GM21528 (cell line): ENCODE measurements at regions not wholly inside any gene's neighbourhood (a gene's known extent, or its start where the extent isn't known, plus 50 kb on each side); places are given as distances from the start of the nearest gene placed in this dataset.

ENCODE experiments used
- ATAC-seq: cut with Tn5 transposase; IDR thresholded peaks from one replicate; pipeline ENCODE4 v1.9.1; 2021; ENCODE audit warnings: mild to moderate bottlenecking, moderate library complexity; ENCODE audit not compliant: unreplicated experiment, low FRiP score

DNA sequence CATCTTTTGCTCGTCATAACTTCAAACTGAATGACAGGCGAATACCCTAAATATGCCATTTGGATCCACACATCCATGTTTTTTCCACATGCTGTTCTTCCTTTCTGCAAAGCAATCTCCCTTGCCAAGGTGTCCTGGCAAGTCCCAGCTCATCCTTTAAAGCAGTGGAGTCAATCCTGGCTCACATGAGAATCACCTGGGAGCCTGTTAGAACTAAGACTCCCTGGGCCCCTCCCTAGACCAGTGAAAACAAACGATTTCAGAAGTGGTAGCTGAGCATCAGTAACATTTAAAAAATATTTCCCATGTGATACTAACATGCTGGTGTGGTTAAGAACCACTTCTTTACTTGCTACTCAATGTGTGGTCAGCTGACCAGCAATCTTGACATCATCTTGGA lies 50.6 kb upstream of the PARD3B start:
- no peak for ATAC-seq

DNA sequence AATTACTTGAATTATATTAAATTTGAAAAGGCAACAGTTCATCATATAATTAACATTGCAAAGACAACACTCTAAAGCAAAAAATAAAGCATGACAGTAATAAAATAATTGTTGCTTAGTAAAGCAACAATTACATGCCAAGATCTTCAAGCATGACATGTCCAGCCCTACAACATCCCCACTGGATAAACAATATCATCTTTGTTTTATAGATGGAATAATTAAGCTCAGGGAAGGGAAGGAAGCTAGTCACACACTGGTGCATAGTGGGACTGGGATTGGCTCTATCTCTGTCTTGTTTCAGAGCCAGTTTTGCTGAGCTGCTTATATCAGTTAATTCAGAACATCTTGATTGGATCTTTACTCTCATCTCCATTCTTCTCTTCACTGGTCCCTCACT lies 49.9 kb upstream of the PARD3B start:
- ATAC-seq = no peak
